BJ (cell line): ENCODE measurements at regions not wholly inside any gene's neighbourhood (a gene's known extent, or its start where the extent isn't known, plus 50 kb on each side); places are given as distances from the start of the nearest gene placed in this dataset.

Experiments used
- CTCF ChIA-PET: fragments of 350-600 bp; formaldehyde crosslinking; extraction: SDS; loops from one replicate; lab custom pipeline; 2021; ENCODE audit warnings: antibody characterized with exemption, inconsistent platforms; lab: Yijun Ruan, JAX
- POLR2A ChIA-PET: fragments of 300-600 bp; sonication (Branson Sonifier 250); formaldehyde crosslinking; extraction: SDS; loops from one replicate; lab custom pipeline; 2021; ENCODE audit warnings: antibody characterized with exemption; lab: Charles Lee
- DNase-seq: peaks from one replicate; pipeline ENCODE4 v3.0.0-alpha.2; 2011; ENCODE audit warnings: low read depth
- H3K27me3 ChIP-seq: 2 replicates; pipeline ENCODE4 v1.6.0; 2011; ENCODE audit warnings: low read length; ENCODE audit not compliant: control insufficient read depth, insufficient read depth
- H3K36me3 ChIP-seq: 2 replicates; pipeline ENCODE4 v1.5.1; 2011; ENCODE audit warnings: low read length; ENCODE audit not compliant: control insufficient read depth, insufficient read depth
- H3K4me3 ChIP-seq: 2 replicates; pipeline ENCODE4 v1.5.1; 2011; ENCODE audit warnings: low read depth, mild to moderate bottlenecking, control low read depth, low read length
- TF ChIP-seq, protein P1 (sequence below): IDR thresholded peaks from 2 replicates; pipeline ENCODE4 v1.5.1; 2011; ENCODE audit warnings: low read depth, mild to moderate bottlenecking, control low read depth, inconsistent platforms, low read length, moderate library complexity; ENCODE audit not compliant: insufficient read depth

DNA sequence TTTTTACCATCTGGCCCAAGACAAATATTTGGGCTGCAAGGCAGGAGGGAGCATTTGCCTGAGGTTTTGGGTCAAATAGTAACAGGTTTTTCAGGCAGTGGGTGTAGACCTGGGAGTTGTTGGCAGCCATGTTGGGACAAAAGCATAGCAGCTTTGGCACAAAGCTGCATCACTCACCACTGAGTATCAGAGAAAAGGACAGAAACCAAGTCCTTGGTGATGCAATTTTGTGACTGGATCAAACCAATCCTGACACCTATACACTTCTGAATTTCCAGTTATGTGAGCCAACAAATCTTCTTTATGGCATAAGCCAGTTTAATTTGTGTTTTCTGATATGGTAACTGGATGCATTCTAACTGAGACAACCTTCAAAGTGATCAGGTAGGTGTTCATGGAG is 144.8 kb upstream of the KRR1 start:
- Histone ChIP-seq H3K36me3 (no peaks in the 10 kb centered on the region), H3K4me3 (no peak overlapping the region), H3K27me3 (no peaks in the 10 kb centered on the region)
- ChIA-PET CTCF (interaction anchor here (0.7 to 0.8 kb wide), 2 partner anchors 20 to 129 kb away, joined by 4 read pairs; no protein-coding TSS in a partner anchor), POLR2A (no interaction called here)
- no peak for DNase-seq
- TF ChIP-seq, protein P1, sequence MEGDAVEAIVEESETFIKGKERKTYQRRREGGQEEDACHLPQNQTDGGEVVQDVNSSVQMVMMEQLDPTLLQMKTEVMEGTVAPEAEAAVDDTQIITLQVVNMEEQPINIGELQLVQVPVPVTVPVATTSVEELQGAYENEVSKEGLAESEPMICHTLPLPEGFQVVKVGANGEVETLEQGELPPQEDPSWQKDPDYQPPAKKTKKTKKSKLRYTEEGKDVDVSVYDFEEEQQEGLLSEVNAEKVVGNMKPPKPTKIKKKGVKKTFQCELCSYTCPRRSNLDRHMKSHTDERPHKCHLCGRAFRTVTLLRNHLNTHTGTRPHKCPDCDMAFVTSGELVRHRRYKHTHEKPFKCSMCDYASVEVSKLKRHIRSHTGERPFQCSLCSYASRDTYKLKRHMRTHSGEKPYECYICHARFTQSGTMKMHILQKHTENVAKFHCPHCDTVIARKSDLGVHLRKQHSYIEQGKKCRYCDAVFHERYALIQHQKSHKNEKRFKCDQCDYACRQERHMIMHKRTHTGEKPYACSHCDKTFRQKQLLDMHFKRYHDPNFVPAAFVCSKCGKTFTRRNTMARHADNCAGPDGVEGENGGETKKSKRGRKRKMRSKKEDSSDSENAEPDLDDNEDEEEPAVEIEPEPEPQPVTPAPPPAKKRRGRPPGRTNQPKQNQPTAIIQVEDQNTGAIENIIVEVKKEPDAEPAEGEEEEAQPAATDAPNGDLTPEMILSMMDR = no peak

DNA sequence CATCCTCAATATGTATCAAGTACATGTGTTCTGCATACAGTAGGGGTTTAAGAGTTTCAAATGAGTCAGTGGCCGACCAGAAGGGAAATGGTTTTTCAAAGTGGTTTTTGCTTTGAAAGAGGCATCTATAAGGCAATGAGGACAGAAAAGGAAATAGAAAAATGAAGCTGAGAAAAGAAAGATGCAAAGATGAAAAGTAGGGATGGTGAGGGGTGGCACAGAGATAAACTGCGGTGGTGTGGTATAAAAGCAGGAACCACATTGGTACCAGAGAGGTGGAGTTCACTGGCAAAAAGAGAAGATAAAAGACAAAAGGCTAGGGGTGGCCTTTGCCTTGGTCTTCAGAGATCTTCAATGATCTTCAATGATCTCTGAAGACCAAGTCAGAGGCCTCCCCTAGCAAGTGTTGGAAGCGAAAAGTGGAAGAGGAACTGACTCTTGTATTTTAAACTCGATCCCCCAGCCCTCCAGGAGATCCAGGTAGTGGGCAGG is 144.0 kb upstream of the KRR1 start:
- Histone ChIP-seq H3K36me3 (no peaks in the 10 kb centered on the region), H3K27me3 (no peaks in the 10 kb centered on the region), H3K4me3 (no peak overlapping the region)
- POLR2A ChIA-PET = no interaction called here
- TF ChIP-seq, protein P1 = no peak
- no peak for DNase-seq
- CTCF ChIA-PET = interaction anchor here (0.6 kb wide), 1 partner anchor 87 kb away, joined by 3 read pairs; no protein-coding TSS in a partner anchor

DNA sequence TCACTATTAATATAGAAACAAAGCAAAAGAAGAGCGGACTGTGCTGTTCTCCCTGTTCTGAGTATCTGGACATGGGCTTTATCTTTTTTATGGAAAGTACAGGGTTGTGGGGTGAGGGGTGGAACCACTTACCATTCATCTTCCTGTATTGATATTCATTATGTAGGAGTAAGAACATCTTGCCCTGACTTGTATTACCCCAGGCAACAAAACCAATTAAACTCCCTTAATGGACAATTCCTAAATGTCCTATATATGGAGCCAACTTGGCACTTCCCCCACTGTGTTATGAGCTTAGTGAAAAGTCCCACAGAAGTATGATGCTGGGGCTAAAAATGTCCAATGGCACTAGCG is 139.9 kb upstream of the KRR1 start:
- Histone ChIP-seq H3K36me3 (no peaks in the 10 kb centered on the region), H3K27me3 (no peaks in the 10 kb centered on the region), H3K4me3 (no peak overlapping the region)
- DNase-seq = no peak
- POLR2A ChIA-PET = no interaction called here
- TF ChIP-seq, protein P1 = no peak
- CTCF ChIA-PET = interaction anchor here (1.0 kb wide), 1 partner anchor 110 kb away, joined by 3 read pairs; no protein-coding TSS in a partner anchor

DNA sequence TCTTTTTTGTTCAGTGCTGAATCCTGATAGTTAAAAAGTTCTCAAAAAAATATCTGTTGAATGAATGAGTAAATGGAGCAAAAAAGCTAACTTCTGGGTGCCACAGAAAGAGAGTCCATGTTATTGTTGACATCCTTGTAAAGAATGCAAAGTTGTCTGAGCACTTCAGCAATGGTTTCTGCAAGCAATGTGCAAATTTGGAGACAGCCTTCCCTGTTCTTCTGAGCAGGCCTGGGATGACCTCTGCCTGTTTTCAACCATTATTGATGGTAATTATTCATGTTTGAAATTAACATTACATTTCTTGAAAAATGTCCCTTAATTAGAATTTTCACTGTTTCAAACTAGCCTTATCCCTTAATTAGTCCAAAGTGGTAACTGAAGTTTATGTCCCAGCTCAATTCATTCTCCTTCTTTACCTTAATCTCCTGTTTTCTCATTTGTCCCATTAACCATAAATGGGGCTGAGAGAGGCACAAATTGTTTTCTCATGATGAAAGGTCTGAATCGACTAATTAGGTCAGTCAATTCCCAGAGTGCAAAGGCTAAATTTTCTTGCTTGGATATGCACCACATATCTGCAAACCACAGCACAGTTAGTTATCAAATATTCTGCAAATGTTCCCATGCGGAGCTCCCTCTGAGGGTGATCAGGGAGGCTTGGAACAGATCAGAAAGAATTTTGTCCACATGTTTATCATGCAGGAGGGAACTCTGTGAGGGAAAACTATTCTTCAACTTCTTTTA is 139.4 kb upstream of the KRR1 start:
- no peaks in the 10 kb centered on the region for H3K36me3 ChIP-seq
- no peaks in the 10 kb centered on the region for H3K27me3 ChIP-seq
- TF ChIP-seq, protein P1 = no peak
- H3K4me3 ChIP-seq = no peak overlapping the region
- POLR2A ChIA-PET = no interaction called here
- DNase-seq = no peak
- CTCF ChIA-PET = interaction anchor here (0.6 kb wide), 1 partner anchor 305 kb away, joined by 3 read pairs; no protein-coding TSS in a partner anchor

DNA sequence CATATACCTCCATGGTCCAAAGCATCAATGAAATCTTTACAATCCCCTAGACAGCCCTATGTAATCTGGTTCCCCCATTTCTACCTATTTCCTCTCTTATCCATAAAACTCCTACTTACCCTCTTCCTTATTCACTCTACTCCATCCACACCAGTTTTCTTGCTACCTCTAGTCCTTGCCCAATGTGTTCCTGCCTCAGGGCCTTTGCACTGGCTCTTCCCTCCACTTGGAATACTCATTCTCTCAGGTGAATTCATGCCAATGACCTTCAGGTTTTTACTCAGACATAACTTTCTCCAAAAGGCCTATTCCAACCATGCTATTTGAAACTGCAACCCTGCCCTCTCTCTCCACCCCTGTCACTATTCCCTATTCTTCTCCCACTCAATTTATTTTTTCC is 138.7 kb upstream of the KRR1 start:
- ChIA-PET POLR2A (no interaction called here), CTCF (no interaction called here)
- DNase-seq = no peak
- H3K36me3 ChIP-seq = no peaks in the 10 kb centered on the region
- no peak overlapping the region for H3K4me3 ChIP-seq
- TF ChIP-seq, protein P1 = no peak
- H3K27me3 ChIP-seq = no peaks in the 10 kb centered on the region
